SK-N-SH treated with all-trans-retinoic acid at 6 μM for 48 hours (cell line): ENCODE measurements at regions not wholly inside any gene's neighbourhood (a gene's known extent, or its start where the extent isn't known, plus 50 kb on each side); places are given as distances from the start of the nearest gene placed in this dataset.
A peak's percentile ranks its signal among the peaks of the same experiment; 100 is the strongest.

ENCODE experiments used
- ATAC-seq: fragments of 200-7000 bp; cut with Tn5 transposase; 3 replicates; pipeline ENCODE4 v1.9.1; 2020; ENCODE audit warnings: mild to moderate bottlenecking, moderate library complexity
- ARNTL ChIP-seq: fragments of 450-650 bp; formaldehyde crosslinking; IDR thresholded peaks from 2 replicates; pipeline ENCODE4 v1.5.0; 2020; ENCODE audit warnings: low read depth, mild to moderate bottlenecking, moderate library complexity, borderline replicate concordance
- CSDC2 ChIP-seq: fragments of 250-450 bp; sonication (Bioruptor Pico); IDR thresholded peaks from 2 replicates; pipeline ENCODE4 v1.5.0; 2020; ENCODE audit warnings: mild to moderate bottlenecking, moderate library complexity
- GLIS3 ChIP-seq: fragments of 250-450 bp; sonication (Bioruptor Pico); IDR thresholded peaks from 2 replicates; pipeline ENCODE4 v1.5.0; 2020; ENCODE audit warnings: mild to moderate bottlenecking, moderate library complexity
- ISL1 ChIP-seq: fragments of 250-450 bp; sonication (Bioruptor Pico); IDR thresholded peaks from 2 replicates; pipeline ENCODE4 v2.1.2; 2022; ENCODE audit warnings: mild to moderate bottlenecking, moderate library complexity
- OSR1 ChIP-seq: fragments of 250-450 bp; sonication (Bioruptor Pico); IDR thresholded peaks from 2 replicates; pipeline ENCODE4 v1.8.0; 2022; ENCODE audit warnings: moderate library complexity, mild to moderate bottlenecking, inconsistent platforms
- PPARA ChIP-seq: fragments of 250-450 bp; sonication (Bioruptor Pico); IDR thresholded peaks from 2 replicates; pipeline ENCODE4 v1.5.0; 2020; ENCODE audit warnings: mild to moderate bottlenecking, borderline replicate concordance
- SNAI2 ChIP-seq: fragments of 250-450 bp; sonication (Bioruptor Pico); IDR thresholded peaks from 2 replicates; pipeline ENCODE4 v1.5.0; 2020; ENCODE audit warnings: mild to moderate bottlenecking, moderate library complexity
- TOX ChIP-seq: fragments of 250-450 bp; sonication (Bioruptor Pico); IDR thresholded peaks from 2 replicates; pipeline ENCODE4 v1.8.0; 2021; ENCODE audit warnings: mild to moderate bottlenecking, moderate library complexity, borderline replicate concordance
- ZC3H10 ChIP-seq: fragments of 250-450 bp; sonication (Bioruptor Pico); IDR thresholded peaks from 2 replicates; pipeline ENCODE4 v1.5.1; 2021; ENCODE audit warnings: mild to moderate bottlenecking, moderate library complexity
- ZFP3 ChIP-seq: fragments of 250-450 bp; sonication (Bioruptor Pico); IDR thresholded peaks from 2 replicates; pipeline ENCODE4 v1.5.0; 2020; ENCODE audit warnings: mild to moderate bottlenecking, moderate library complexity
- ZFP30 ChIP-seq: fragments of 450-650 bp; formaldehyde crosslinking; IDR thresholded peaks from 2 replicates; pipeline ENCODE4 v1.5.0; 2022; ENCODE audit warnings: mild to moderate bottlenecking, moderate library complexity
- ZNF565 ChIP-seq: fragments of 450-650 bp; formaldehyde crosslinking; conservative IDR thresholded peaks from 2 replicates; pipeline ENCODE4 v1.5.0; 2020; ENCODE audit warnings: low read depth, mild to moderate bottlenecking, moderate library complexity
- ZNF70 ChIP-seq: fragments of 450-650 bp; formaldehyde crosslinking; IDR thresholded peaks from 2 replicates; pipeline ENCODE4 v1.5.0; 2020; ENCODE audit warnings: mild to moderate bottlenecking, moderate library complexity
- ZNF8 ChIP-seq: fragments of 450-650 bp; formaldehyde crosslinking; IDR thresholded peaks from 2 replicates; pipeline ENCODE4 v1.5.0; 2020; ENCODE audit warnings: mild to moderate bottlenecking, moderate library complexity
- TF ChIP-seq, protein P1 (sequence below): fragments of 250-450 bp; sonication (Bioruptor Pico); IDR thresholded peaks from 2 replicates; pipeline ENCODE4 v1.5.1; 2020; ENCODE audit warnings: low read depth, mild to moderate bottlenecking, moderate library complexity
- TF ChIP-seq, protein P2 (sequence below): fragments of 250-450 bp; sonication (Bioruptor Pico); IDR thresholded peaks from 2 replicates; pipeline ENCODE4 v1.8.0; 2020; ENCODE audit warnings: mild to moderate bottlenecking, moderate library complexity, borderline replicate concordance
- TF ChIP-seq, protein P3 (sequence below): fragments of 250-450 bp; sonication (Bioruptor Pico); IDR thresholded peaks from 2 replicates; pipeline ENCODE4 v1.5.1; 2021; ENCODE audit warnings: mild to moderate bottlenecking, moderate library complexity
- TF ChIP-seq, protein P4 (sequence below): fragments of 250-450 bp; sonication (Bioruptor Pico); IDR thresholded peaks from 2 replicates; pipeline ENCODE4 v1.5.0; 2020; ENCODE audit warnings: mild to moderate bottlenecking, moderate library complexity
- TF ChIP-seq, protein P5 (sequence below): fragments of 250-450 bp; sonication (Bioruptor Pico); IDR thresholded peaks from 2 replicates; pipeline ENCODE4 v1.8.0; 2021; ENCODE audit warnings: low read depth, mild to moderate bottlenecking, moderate library complexity, borderline replicate concordance

DNA sequence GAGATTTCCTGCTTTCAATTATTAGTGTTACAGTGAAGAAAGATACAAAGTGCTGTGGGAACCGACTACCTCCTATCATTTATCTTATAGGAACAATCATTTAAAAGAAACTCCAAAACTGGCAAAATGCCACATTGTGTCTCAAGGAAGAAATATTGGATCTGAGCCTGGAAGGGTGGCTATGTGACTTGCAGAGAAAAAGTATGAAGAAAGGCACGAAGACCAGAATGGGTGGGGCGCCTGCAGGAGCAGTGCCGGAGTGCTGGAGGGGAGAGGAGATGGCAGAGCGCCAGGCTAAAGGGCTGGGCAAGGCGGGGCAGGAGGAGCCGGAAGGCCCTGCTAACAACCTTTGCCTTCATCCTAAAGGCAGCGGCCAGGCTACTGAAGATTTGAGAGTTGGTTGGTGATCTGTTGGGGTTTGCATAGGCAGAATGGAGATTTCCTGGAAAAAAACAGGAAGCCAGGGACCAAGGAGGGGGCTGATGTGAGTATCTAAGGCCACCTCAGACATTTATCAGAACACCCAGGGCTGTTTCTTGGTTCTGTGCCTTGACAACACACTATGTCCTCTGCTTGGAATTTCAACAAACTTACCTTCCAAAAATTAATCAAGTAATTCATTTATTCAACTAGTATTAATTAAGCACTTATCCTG lies 125.6 kb downstream of the MAFB start:
- no peak for ATAC-seq
- peak; percentile 45; the same call in 1 of the 2 replicates for TF ChIP-seq ISL1
- TF ChIP-seq, protein P1, sequence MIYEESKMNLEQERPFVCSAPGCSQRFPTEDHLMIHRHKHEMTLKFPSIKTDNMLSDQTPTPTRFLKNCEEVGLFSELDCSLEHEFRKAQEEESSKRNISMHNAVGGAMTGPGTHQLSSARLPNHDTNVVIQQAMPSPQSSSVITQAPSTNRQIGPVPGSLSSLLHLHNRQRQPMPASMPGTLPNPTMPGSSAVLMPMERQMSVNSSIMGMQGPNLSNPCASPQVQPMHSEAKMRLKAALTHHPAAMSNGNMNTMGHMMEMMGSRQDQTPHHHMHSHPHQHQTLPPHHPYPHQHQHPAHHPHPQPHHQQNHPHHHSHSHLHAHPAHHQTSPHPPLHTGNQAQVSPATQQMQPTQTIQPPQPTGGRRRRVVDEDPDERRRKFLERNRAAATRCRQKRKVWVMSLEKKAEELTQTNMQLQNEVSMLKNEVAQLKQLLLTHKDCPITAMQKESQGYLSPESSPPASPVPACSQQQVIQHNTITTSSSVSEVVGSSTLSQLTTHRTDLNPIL (CRISPR knock-in tag): no peak

DNA sequence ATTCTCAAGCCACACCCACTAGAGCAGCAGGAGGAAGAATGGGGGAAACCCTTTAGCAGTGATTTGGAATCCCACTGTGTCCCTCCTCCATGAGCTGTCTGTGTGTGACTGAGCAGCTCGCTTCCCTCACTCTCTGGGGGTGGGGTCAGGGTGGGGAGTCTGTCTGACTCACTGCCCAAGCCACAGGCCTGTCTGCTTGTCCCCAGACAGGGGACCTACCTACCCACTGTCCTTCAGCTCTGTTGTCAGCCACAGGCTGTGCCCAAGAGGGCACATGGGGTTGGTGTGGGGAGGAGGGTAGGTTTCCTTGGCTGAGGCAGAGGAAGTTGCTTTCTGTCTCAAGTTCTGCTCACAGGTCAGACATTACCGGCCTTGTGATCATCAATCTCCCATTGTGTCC lies 127.0 kb downstream of the MAFB start:
- TF ChIP-seq, protein P2, sequence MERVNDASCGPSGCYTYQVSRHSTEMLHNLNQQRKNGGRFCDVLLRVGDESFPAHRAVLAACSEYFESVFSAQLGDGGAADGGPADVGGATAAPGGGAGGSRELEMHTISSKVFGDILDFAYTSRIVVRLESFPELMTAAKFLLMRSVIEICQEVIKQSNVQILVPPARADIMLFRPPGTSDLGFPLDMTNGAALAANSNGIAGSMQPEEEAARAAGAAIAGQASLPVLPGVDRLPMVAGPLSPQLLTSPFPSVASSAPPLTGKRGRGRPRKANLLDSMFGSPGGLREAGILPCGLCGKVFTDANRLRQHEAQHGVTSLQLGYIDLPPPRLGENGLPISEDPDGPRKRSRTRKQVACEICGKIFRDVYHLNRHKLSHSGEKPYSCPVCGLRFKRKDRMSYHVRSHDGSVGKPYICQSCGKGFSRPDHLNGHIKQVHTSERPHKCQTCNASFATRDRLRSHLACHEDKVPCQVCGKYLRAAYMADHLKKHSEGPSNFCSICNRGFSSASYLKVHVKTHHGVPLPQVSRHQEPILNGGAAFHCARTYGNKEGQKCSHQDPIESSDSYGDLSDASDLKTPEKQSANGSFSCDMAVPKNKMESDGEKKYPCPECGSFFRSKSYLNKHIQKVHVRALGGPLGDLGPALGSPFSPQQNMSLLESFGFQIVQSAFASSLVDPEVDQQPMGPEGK (CRISPR knock-in tag): no peak
- TF ChIP-seq, protein P3, sequence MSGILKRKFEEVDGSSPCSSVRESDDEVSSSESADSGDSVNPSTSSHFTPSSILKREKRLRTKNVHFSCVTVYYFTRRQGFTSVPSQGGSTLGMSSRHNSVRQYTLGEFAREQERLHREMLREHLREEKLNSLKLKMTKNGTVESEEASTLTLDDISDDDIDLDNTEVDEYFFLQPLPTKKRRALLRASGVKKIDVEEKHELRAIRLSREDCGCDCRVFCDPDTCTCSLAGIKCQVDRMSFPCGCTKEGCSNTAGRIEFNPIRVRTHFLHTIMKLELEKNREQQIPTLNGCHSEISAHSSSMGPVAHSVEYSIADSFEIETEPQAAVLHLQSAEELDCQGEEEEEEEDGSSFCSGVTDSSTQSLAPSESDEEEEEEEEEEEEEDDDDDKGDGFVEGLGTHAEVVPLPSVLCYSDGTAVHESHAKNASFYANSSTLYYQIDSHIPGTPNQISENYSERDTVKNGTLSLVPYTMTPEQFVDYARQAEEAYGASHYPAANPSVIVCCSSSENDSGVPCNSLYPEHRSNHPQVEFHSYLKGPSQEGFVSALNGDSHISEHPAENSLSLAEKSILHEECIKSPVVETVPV (CRISPR knock-in tag): no peak
- TF ChIP-seq ISL1: no peak
- no peak for TF ChIP-seq ZFP3 (CRISPR knock-in tag)
- no peak for TF ChIP-seq ARNTL (CRISPR knock-in tag)
- TF ChIP-seq PPARA: no peak
- no peak for TF ChIP-seq OSR1 (CRISPR knock-in tag)
- ATAC-seq: no peak

DNA sequence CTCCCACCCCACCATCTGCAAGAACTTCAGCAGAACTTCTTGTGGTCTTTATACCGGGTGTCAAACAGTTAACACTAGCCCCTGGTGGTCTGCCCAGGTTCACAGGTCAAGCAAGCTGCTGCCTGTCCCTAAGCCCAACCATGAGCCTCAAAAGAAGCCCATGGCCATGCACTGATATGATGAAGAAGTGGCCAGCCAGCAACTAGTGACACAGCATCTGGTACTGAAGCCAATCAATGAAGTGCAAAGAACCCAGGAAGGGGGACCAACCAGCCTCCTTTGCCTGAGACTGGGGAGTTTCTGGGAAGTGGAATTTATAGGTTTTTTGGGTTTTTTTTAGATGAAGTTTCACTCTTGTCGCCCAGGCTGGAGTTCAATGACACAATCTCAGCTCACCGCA lies 127.8 kb downstream of the MAFB start:
- no peak for ATAC-seq
- TF ChIP-seq SNAI2 (CRISPR knock-in tag): no peak

DNA sequence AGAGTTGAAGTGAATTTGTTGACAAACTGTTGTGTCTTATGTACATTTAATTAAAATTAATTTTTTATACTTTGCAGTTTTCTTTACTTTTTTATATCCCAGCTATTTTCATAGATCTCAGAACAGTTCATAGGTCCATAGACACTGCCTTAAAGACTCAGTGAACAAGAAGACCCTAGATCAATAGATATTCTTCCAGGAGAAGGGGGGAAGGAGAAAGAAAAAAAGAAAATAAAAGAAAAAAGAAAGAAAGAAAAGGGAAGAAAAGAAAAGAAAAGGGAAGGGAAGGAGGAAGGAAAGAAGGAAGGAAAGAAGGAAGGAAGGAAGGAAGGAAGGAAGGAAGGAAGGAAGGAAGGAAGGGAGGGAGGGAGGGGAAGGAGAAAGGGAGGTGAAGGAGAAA lies 130.8 kb downstream of the MAFB start:
- TF ChIP-seq ZNF565 (CRISPR knock-in tag): no peak
- no peak for TF ChIP-seq ZFP30 (CRISPR knock-in tag)
- no peak for TF ChIP-seq OSR1 (CRISPR knock-in tag)
- no peak for TF ChIP-seq ZC3H10 (CRISPR knock-in tag)
- no peak for TF ChIP-seq ISL1
- TF ChIP-seq TOX: no peak
- no peak for TF ChIP-seq GLIS3 (CRISPR knock-in tag)
- no peak for TF ChIP-seq ZNF70
- TF ChIP-seq, protein P4, sequence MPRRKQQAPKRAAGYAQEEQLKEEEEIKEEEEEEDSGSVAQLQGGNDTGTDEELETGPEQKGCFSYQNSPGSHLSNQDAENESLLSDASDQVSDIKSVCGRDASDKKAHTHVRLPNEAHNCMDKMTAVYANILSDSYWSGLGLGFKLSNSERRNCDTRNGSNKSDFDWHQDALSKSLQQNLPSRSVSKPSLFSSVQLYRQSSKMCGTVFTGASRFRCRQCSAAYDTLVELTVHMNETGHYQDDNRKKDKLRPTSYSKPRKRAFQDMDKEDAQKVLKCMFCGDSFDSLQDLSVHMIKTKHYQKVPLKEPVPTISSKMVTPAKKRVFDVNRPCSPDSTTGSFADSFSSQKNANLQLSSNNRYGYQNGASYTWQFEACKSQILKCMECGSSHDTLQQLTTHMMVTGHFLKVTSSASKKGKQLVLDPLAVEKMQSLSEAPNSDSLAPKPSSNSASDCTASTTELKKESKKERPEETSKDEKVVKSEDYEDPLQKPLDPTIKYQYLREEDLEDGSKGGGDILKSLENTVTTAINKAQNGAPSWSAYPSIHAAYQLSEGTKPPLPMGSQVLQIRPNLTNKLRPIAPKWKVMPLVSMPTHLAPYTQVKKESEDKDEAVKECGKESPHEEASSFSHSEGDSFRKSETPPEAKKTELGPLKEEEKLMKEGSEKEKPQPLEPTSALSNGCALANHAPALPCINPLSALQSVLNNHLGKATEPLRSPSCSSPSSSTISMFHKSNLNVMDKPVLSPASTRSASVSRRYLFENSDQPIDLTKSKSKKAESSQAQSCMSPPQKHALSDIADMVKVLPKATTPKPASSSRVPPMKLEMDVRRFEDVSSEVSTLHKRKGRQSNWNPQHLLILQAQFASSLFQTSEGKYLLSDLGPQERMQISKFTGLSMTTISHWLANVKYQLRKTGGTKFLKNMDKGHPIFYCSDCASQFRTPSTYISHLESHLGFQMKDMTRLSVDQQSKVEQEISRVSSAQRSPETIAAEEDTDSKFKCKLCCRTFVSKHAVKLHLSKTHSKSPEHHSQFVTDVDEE (CRISPR knock-in tag): no peak
- TF ChIP-seq, protein P5, sequence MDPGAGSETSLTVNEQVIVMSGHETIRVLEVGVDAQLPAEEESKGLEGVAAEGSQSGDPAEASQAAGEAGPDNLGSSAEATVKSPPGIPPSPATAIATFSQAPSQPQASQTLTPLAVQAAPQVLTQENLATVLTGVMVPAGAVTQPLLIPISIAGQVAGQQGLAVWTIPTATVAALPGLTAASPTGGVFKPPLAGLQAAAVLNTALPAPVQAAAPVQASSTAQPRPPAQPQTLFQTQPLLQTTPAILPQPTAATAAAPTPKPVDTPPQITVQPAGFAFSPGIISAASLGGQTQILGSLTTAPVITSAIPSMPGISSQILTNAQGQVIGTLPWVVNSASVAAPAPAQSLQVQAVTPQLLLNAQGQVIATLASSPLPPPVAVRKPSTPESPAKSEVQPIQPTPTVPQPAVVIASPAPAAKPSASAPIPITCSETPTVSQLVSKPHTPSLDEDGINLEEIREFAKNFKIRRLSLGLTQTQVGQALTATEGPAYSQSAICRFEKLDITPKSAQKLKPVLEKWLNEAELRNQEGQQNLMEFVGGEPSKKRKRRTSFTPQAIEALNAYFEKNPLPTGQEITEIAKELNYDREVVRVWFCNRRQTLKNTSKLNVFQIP: no peak
- TF ChIP-seq ZNF8 (CRISPR knock-in tag): no peak
- ATAC-seq: no peak

DNA sequence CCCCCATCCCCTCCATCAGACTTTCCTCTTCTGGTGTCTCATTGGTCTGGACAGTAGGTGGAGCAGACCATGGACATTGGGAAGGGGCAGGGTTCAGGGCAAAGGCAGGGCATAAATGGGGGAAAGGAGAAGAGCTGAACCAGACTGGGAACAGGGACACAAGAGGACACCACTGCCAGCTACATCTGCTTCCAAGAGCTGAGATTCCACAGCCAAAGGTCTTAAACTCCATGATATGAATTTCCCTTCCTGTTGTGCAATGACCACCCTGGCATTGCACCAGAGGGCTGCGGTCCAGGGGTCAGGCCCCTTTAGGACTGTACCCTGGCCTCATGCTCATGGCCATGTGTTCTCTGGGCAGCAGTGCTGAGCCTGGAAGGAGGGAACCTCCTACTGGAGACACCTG lies 137.9 kb downstream of the MAFB start:
- ATAC-seq: no peak
- no peak for TF ChIP-seq CSDC2
